CD14-positive monocyte (primary cell): ENCODE measurements at regions not wholly inside any gene's neighbourhood (a gene's known extent, or its start where the extent isn't known, plus 50 kb on each side); places are given as distances from the start of the nearest gene placed in this dataset.

Experiments
- DNase-seq, 3 donors: peaks; one replicate each; pipeline ENCODE4 v3.0.0-alpha.2; 2011 to 2022
- H2AFZ ChIP-seq: 2 replicates; pipeline ENCODE4 v1.6.0; 2012; ENCODE audit warnings: mild to moderate bottlenecking, low read depth, low read length, inconsistent platforms; ENCODE audit not compliant: insufficient read depth, poor library complexity, severe bottlenecking
- H3K27ac ChIP-seq, 2 donors: 1 replicate in 1 of 2; 2 replicates in 1 of 2; pipeline ENCODE4 v1.5.1; 2012 to 2013; ENCODE audit warnings: low read length in 2 of 2, control low read depth in 1 of 2, inconsistent platforms in 1 of 2, low read depth in 1 of 2, mild to moderate bottlenecking in 1 of 2
- H3K27me3 ChIP-seq, 2 donors: one replicate each; pipeline versions ENCODE4 v1.6.0 to v1.6.1; 2011 to 2013; ENCODE audit warnings: low read length in 2 of 2; ENCODE audit not compliant: control insufficient read depth in 2 of 2, insufficient read depth in 2 of 2
- H3K36me3 ChIP-seq, 2 donors: replicated peaks in 1 of 2; 1 replicate in 1 of 2; 2 replicates in 1 of 2; pipeline versions ENCODE4 v1.5.1 to v1.6.1; 2012 to 2013; ENCODE audit warnings: low read length in 2 of 2, control low read depth in 1 of 2, inconsistent platforms in 1 of 2, mild to moderate bottlenecking in 1 of 2; ENCODE audit not compliant: insufficient read depth in 2 of 2, control insufficient read depth in 1 of 2
- H3K4me1 ChIP-seq, 2 donors: 1 replicate in 1 of 2; 2 replicates in 1 of 2; pipeline versions ENCODE4 v1.5.1 to v1.6.1; 2012 to 2013; ENCODE audit warnings: low read length in 2 of 2, control low read depth in 1 of 2, inconsistent platforms in 1 of 2, mild to moderate bottlenecking in 1 of 2, moderate library complexity in 1 of 2; ENCODE audit not compliant: insufficient read depth in 2 of 2, control insufficient read depth in 1 of 2
- H3K4me2 ChIP-seq: replicated peaks from 2 replicates; pipeline ENCODE3; 2012; ENCODE audit warnings: low read length, moderate library complexity, mild to moderate bottlenecking; ENCODE audit not compliant: poor library complexity, severe bottlenecking; ENCODE audit errors: extremely low read depth
- H3K4me3 ChIP-seq, 3 experiments: fragments of 200-600 bp in 1 of 3; sonication (generic) in 1 of 3; replicated peaks in 1 of 3; 1 replicate in 2 of 3; 2 replicates in 1 of 3; pipeline ENCODE4 v1.5.1; 2011 to 2013; ENCODE audit warnings: low read length in 3 of 3, mild to moderate bottlenecking in 3 of 3, control low read depth in 2 of 3, low read depth in 2 of 3, inconsistent platforms in 1 of 3, moderate library complexity in 1 of 3
- H3K79me2 ChIP-seq: 2 replicates; pipeline ENCODE4 v1.6.0; 2012; ENCODE audit warnings: mild to moderate bottlenecking, control low read depth, inconsistent platforms, low read length, moderate library complexity; ENCODE audit not compliant: insufficient read depth
- H3K9ac ChIP-seq: 2 replicates; pipeline ENCODE4 v1.6.0; 2017; ENCODE audit warnings: low read length, mild to moderate bottlenecking; ENCODE audit not compliant: insufficient read depth, poor library complexity, severe bottlenecking
- H3K9me3 ChIP-seq, 2 donors: replicated peaks in 1 of 2; 1 replicate in 1 of 2; 2 replicates in 1 of 2; pipeline versions ENCODE4 v1.5.1 to v1.6.1; 2012 to 2013; ENCODE audit warnings: low read length in 2 of 2, control low read depth in 1 of 2; ENCODE audit not compliant: control insufficient read depth in 1 of 2, insufficient read depth in 1 of 2
- H4K20me1 ChIP-seq: 2 replicates; pipeline ENCODE4 v1.6.0; 2012; ENCODE audit warnings: mild to moderate bottlenecking, low read length, control low read depth, moderate library complexity; ENCODE audit not compliant: insufficient read depth
- H3K27ac Mint-ChIP-seq, 7 donors: one replicate each; pipeline ENCODE4 v1.8.0; 2020; ENCODE audit warnings: mild to moderate bottlenecking in 7 of 7, mixed read lengths in 7 of 7, moderate library complexity in 6 of 7, inconsistent platforms in 2 of 7
- H3K27me3 Mint-ChIP-seq, 3 donors: one replicate each; pipeline ENCODE4 v1.8.0; 2021 to 2022; ENCODE audit warnings: low read depth in 3 of 3, mild to moderate bottlenecking in 3 of 3, mixed read lengths in 3 of 3, moderate library complexity in 3 of 3, inconsistent platforms in 1 of 3
- H3K36me3 Mint-ChIP-seq, 2 donors: one replicate each; pipeline ENCODE4 v1.8.0; 2020; ENCODE audit warnings: mixed read lengths in 2 of 2, inconsistent platforms in 1 of 2, mild to moderate bottlenecking in 1 of 2
- H3K4me1 Mint-ChIP-seq: one replicate; pipeline ENCODE4 v1.8.0; 2020; ENCODE audit warnings: mild to moderate bottlenecking, mixed read lengths
- H3K4me3 Mint-ChIP-seq, 2 donors: one replicate each; pipeline ENCODE4 v1.8.0; 2020; ENCODE audit warnings: mild to moderate bottlenecking in 2 of 2, mixed read lengths in 2 of 2, moderate library complexity in 1 of 2
- H3K9me3 Mint-ChIP-seq, 7 donors: one replicate each; pipeline ENCODE4 v1.8.0; 2020 to 2022; ENCODE audit warnings: mixed read lengths in 7 of 7, mild to moderate bottlenecking in 6 of 7, moderate library complexity in 6 of 7, inconsistent platforms in 2 of 7
- CTCF ChIP-seq: fragments of 200-600 bp; IDR thresholded peaks from one replicate; pipeline ENCODE4 v1.8.0; 2022; ENCODE audit warnings: antibody characterized with exemption, mild to moderate bottlenecking
- WGBS: methylation state at CpG from one replicate; pipeline ENCODE4 v1.1.5; 2013; ENCODE audit warnings: missing lambda C conversion rate; ENCODE audit not compliant: insufficient coverage; 5-methylcytosine and 5-hydroxymethylcytosine counted together
- intact Hi-C, 2 donors: fragments of 100-400 bp; cut with micrococcal nuclease; formaldehyde crosslinking; loops; one replicate each; pipeline versions ENCODE4 v1.15.0 to v1.15.1; 2023

- DNase-seq, result no peak
- H3K9me3 Mint-ChIP-seq, result peaks cover 2 to 15% (median 8%) of the 10 kb centered on the region in 7 donors
- H3K27ac ChIP-seq, result no peak overlapping the region
- TF ChIP-seq CTCF, result no peak
- H3K27me3 Mint-ChIP-seq, result peaks cover 0 to 2% (median 0%) of the 10 kb centered on the region in 3 donors
- H3K36me3 ChIP-seq, result no peaks in the 10 kb centered on the region
- intact Hi-C loops, result loop anchor here (10.0 kb wide), 2 partner anchors 57 to 197 kb away; no protein-coding TSS in a partner anchor
- H3K4me1 ChIP-seq, result peaks cover 37 to 43% of the 10 kb centered on the region in 2 donors
- no peaks in the 10 kb centered on the region for H3K9me3 ChIP-seq
- no peak overlapping the region for H3K4me3 Mint-ChIP-seq
- peaks cover 40% of the 10 kb centered on the region for H3K4me1 Mint-ChIP-seq
- no peak overlapping the region for H3K9ac ChIP-seq
- no peak overlapping the region for H3K4me2 ChIP-seq
- H4K20me1 ChIP-seq, result no peaks in the 10 kb centered on the region
- peaks cover 0 to 1% of the 10 kb centered on the region in 2 donors for H3K36me3 Mint-ChIP-seq
- no peak overlapping the region for H3K4me3 ChIP-seq
- peak overlapping the region in 4 of 7 donors; percentile 18 to 68 (median 41) for H3K27ac Mint-ChIP-seq
- WGBS, result no CpG with 5 or more reads among the region's 2 CpGs
- peak overlapping the region; percentile 23 for H2AFZ ChIP-seq
- no peaks in the 10 kb centered on the region for H3K79me2 ChIP-seq
- no peaks in the 10 kb centered on the region for H3K27me3 ChIP-seq
Observed at GRCh38 chr15:93231261-93231925, 142.4 kb upstream of the RGMA start.

- Histone ChIP-seq H4K20me1 (no peaks in the 10 kb centered on the region), H2AFZ (no peak overlapping the region), H3K79me2 (no peaks in the 10 kb centered on the region), H3K9ac (no peak overlapping the region), H3K4me3 (no peak overlapping the region), H3K4me2 (no peak overlapping the region), H3K4me1 (peaks cover 28 to 39% of the 10 kb centered on the region in 2 donors), H3K36me3 (no peaks in the 10 kb centered on the region), H3K27ac (no peak overlapping the region), H3K9me3 (no peaks in the 10 kb centered on the region), H3K27me3 (no peaks in the 10 kb centered on the region)
- H3K36me3 Mint-ChIP-seq, result peaks cover 0 to 1% of the 10 kb centered on the region in 2 donors
- peaks cover 2 to 15% (median 8%) of the 10 kb centered on the region in 7 donors for H3K9me3 Mint-ChIP-seq
- peaks cover 0 to 7% (median 2%) of the 10 kb centered on the region in 3 donors for H3K27me3 Mint-ChIP-seq
- no peak for TF ChIP-seq CTCF
- H3K4me3 Mint-ChIP-seq, result no peak overlapping the region
- intact Hi-C loops, result no loop called here
- no peak overlapping the region for H3K27ac Mint-ChIP-seq
- WGBS, result no CpG with 5 or more reads among the region's 3 CpGs
- no peak for DNase-seq
- H3K4me1 Mint-ChIP-seq, result peaks cover 36% of the 10 kb centered on the region
Observed at GRCh38 chr15:93228546-93228945, 139.5 kb upstream of the RGMA start.
